Right lobe of liver (tissue), 6 donors: ENCODE measurements at regions not wholly inside any gene's neighbourhood (a gene's known extent, or its start where the extent isn't known, plus 50 kb on each side); places are given as distances from the start of the nearest gene placed in this dataset.

Experiments
- ATAC-seq, 4 donors: fragments of 200-7000 bp; cut with Tn5 transposase; one replicate each; pipeline ENCODE4 v1.9.1; 2020; ENCODE audit warnings: mild to moderate bottlenecking in 4 of 4, moderate library complexity in 4 of 4
- DNase-seq, 3 donors: peaks; one replicate each; pipeline ENCODE4 v3.0.0-alpha.2; 2020
- H3K27ac ChIP-seq, 3 donors: fragments of 200-600 bp; one replicate each; pipeline ENCODE4 v1.8.0; 2022
- H3K27me3 ChIP-seq, 2 donors: fragments of 200-600 bp; one replicate each; pipeline ENCODE4 v1.8.0; 2022
- H3K36me3 ChIP-seq, 4 donors: fragments of 200-600 bp; sonication (generic) in 1 of 4; one replicate each; pipeline versions ENCODE4 v1.5.1 to v1.8.0; 2017 to 2022; ENCODE audit warnings: control low read depth in 1 of 4
- H3K4me1 ChIP-seq, 4 donors: fragments of 200-600 bp; sonication (generic) in 1 of 4; one replicate each; pipeline versions ENCODE4 v1.5.1 to v1.8.0; 2017 to 2022; ENCODE audit warnings: control low read depth in 1 of 4
- H3K4me3 ChIP-seq, 3 donors: fragments of 200-600 bp; one replicate each; pipeline ENCODE4 v1.8.0; 2022
- H3K9me3 ChIP-seq, 4 donors: fragments of 200-600 bp; sonication (generic) in 1 of 4; one replicate each; pipeline versions ENCODE4 v1.5.1 to v1.8.0; 2017 to 2022; ENCODE audit warnings: control low read depth in 1 of 4
- POLR2A ChIP-seq: fragments of 450-650 bp; IDR thresholded peaks from one replicate; pipeline ENCODE4 v1.6.1; 2017; ENCODE audit warnings: antibody characterized with exemption, mild to moderate bottlenecking
- WGBS: methylation state at CpG from one replicate; pipeline ENCODE4 v1.1.6; 2018; ENCODE audit warnings: low coverage, low lambda C conversion rate; ENCODE audit not compliant: insufficient coverage; ENCODE audit errors: missing lambda C conversion rate; 5-methylcytosine and 5-hydroxymethylcytosine counted together
- intact Hi-C, 2 donors: fragments of 100-400 bp; cut with DNase I; formaldehyde crosslinking; loops; one replicate each; pipeline versions ENCODE4 v1.11.2 to v1.14.1; 2022
- TF ChIP-seq, protein P1 (sequence below), 4 donors: fragments of 200-600 bp in 3 of 4; fragments of 450-650 bp in 1 of 4; IDR thresholded peaks; one replicate each; pipeline versions ENCODE4 v1.5.1 to v1.8.0; 2016 to 2022; ENCODE audit warnings: antibody characterized with exemption in 4 of 4, mild to moderate bottlenecking in 2 of 4
- donor health status: DM: no; HTN: yes; CAD: no.
- donor health status: DM: no; HTN: no; CAD: no.
- donor health status: DM: no; HTN: no; CAD: no.
- donor health status: DM: no; HTN: yes; CAD: no.
- donor health status: DM: no; HTN: yes; CAD: no.

DNA sequence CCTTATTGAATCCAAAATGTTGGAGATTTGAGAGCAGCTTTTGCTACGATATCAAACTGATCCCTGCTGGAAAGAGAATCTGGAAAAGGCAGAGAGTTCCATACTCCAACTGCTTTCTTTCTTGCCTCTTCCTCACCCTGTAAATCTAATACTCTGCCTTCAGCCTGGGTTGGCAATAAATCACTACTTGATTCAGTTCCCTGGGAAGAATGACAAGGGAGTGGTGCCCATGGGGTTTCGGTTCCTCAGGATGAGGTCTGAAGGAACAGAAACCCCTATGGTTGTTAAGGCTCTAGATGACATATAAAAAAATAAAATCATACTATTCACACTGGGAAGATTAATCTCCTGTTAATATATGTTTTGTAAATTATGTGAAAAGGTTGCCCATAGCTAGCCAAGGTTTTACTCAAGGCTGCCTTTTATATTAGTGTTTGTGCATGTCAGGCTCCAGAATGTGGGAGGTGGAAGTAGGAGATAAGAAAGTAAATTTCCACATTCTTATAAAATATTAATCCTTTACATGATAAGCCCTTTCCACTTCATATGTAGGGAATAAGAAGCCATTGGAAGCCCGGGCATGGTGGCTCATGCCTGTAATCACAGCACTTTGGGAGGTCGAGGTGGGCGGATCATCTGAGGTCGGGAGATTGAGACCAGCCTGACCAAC, 106.2 kb upstream of the CACNA2D1 start:
- Histone ChIP-seq H3K9me3 (no peaks in the 10 kb centered on the region), H3K4me1 (no peaks in the 10 kb centered on the region), H3K36me3 (no peaks in the 10 kb centered on the region), H3K27ac (no peak overlapping the region), H3K4me3 (no peak overlapping the region), H3K27me3 (no peaks in the 10 kb centered on the region)
- ATAC-seq = peak in 3 of 4 donors; percentile 19 to 54 (median 20)
- intact Hi-C loops = no loop called here
- no peak for TF ChIP-seq POLR2A
- TF ChIP-seq, protein P1, sequence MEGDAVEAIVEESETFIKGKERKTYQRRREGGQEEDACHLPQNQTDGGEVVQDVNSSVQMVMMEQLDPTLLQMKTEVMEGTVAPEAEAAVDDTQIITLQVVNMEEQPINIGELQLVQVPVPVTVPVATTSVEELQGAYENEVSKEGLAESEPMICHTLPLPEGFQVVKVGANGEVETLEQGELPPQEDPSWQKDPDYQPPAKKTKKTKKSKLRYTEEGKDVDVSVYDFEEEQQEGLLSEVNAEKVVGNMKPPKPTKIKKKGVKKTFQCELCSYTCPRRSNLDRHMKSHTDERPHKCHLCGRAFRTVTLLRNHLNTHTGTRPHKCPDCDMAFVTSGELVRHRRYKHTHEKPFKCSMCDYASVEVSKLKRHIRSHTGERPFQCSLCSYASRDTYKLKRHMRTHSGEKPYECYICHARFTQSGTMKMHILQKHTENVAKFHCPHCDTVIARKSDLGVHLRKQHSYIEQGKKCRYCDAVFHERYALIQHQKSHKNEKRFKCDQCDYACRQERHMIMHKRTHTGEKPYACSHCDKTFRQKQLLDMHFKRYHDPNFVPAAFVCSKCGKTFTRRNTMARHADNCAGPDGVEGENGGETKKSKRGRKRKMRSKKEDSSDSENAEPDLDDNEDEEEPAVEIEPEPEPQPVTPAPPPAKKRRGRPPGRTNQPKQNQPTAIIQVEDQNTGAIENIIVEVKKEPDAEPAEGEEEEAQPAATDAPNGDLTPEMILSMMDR (IDR thresholded peaks at IDR 0.05) = no peak
- DNase-seq = no peak
- 60% methylated on average over 6 of the region's 6 CpGs for WGBS

DNA sequence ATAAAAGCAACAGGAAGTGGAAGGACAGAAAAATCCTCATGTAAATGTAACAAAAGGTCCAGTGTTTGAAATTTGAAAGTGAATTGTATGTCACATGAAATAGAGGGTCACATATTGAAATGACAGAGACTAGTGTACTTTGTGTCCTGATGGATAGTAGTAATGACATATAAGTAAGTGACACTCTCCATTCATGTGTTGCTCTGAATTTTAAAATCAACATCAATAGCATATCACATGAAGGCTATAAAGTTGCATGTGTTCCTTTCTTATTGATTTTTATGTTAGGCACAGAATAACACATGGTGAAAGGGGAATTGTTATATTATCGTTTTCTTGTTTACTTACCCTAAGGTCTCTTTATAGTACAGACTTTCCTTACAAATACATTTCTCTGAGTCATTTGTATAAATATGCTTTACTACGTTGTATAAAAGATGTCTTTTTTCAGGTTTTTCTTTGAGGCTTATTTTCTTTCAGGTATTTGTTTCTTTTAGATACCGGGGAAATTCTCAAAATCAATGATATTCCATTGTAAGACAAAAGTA, 104.6 kb upstream of the CACNA2D1 start:
- no peak for TF ChIP-seq POLR2A
- TF ChIP-seq, protein P1 (IDR thresholded peaks at IDR 0.05) = no peak
- Histone ChIP-seq H3K27ac (no peak overlapping the region), H3K27me3 (no peaks in the 10 kb centered on the region), H3K36me3 (no peaks in the 10 kb centered on the region), H3K4me1 (no peaks in the 10 kb centered on the region), H3K9me3 (no peaks in the 10 kb centered on the region), H3K4me3 (no peak overlapping the region)
- intact Hi-C loops = no loop called here
- ATAC-seq = no peak
- DNase-seq = no peak
- WGBS = 71% methylated on average over 3 of the region's 3 CpGs

DNA sequence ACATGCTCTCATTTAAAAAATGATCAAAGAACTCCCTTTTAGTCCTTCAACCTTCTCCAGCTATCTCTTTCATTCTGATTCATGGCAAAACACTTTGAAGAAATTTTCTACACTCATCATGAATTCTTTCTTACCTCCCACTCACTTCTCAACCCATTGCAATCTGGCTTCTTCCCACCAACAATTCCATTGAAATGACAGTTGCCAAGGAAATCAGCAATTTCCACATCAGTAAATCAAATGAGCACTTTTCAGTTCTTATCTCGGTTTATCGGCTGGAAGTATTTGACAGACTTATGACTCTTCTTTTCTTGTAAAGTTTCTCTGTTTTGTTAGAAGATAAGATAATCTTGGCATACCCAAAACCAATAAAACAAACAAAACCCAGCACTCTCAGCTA, 99.1 kb upstream of the CACNA2D1 start:
- TF ChIP-seq POLR2A = no peak
- TF ChIP-seq, protein P1 (IDR thresholded peaks at IDR 0.05) = no peak
- H3K27ac ChIP-seq = no peak overlapping the region
- no peak overlapping the region for H3K4me3 ChIP-seq
- no peaks in the 10 kb centered on the region for H3K9me3 ChIP-seq
- ATAC-seq (no peak), DNase-seq (no peak)
- H3K4me1 ChIP-seq = no peaks in the 10 kb centered on the region
- WGBS = 8% methylated on average over 2 of the region's 2 CpGs
- H3K27me3 ChIP-seq = no peaks in the 10 kb centered on the region
- intact Hi-C loops = no loop called here
- no peaks in the 10 kb centered on the region for H3K36me3 ChIP-seq

DNA sequence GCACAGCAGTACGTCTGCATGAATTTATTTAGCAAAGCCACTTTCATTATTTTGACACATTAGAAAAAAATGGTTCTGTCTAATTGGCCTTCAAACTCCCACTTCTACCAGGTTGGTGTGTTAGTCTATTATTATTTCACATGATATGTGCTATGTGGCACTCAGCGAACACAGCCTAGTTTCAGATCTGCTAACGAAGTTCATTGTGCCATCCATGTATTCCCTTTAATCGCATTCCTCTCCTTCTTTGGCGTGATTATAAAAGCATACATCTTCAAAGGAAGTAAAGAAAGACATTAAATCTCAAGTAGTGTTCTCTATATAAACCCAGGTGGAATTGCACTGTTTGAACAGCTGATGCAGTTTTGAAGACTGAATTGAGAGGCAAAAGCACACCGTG, 96.4 kb upstream of the CACNA2D1 start:
- TF ChIP-seq POLR2A = no peak
- TF ChIP-seq, protein P1 (IDR thresholded peaks at IDR 0.05) = no peak
- no peaks in the 10 kb centered on the region for H3K9me3 ChIP-seq
- ATAC-seq = no peak
- no peaks in the 10 kb centered on the region for H3K27me3 ChIP-seq
- 65% methylated on average over 6 of the region's 6 CpGs for WGBS
- H3K36me3 ChIP-seq = no peaks in the 10 kb centered on the region
- no peak overlapping the region for H3K27ac ChIP-seq
- intact Hi-C loops = no loop called here
- DNase-seq = no peak
- H3K4me3 ChIP-seq = no peak overlapping the region
- no peaks in the 10 kb centered on the region for H3K4me1 ChIP-seq
